ENCODE measurements at regions not wholly inside any gene's neighbourhood (a gene's known extent, or its start where the extent isn't known, plus 50 kb on each side); places are given as distances from the start of the nearest gene placed in this dataset.

- no peak for TF ChIP-seq CTCF (IDR thresholded peaks at IDR 0.05)
- no peak for TF ChIP-seq POLR2A (IDR thresholded peaks at IDR 0.05)
- no peak for TF ChIP-seq POLR2AphosphoS5 (IDR thresholded peaks at IDR 0.05; ENCODE audit: insufficient read depth in 1 of 2, low read depth in 1 of 2)
These were observed 426.6 kb upstream of the PLXNA2 start for GRCh38 chr1:208670778-208671177.
